ENCODE measurements at regions not wholly inside any gene's neighbourhood (a gene's known extent, or its start where the extent isn't known, plus 50 kb on each side); places are given as distances from the start of the nearest gene placed in this dataset.
A peak's percentile ranks its signal among the peaks of the same experiment; 100 is the strongest.

- Mint-ChIP-seq H3K27me3 (peaks cover 9% of the 10 kb centered on the region), H3K4me3 (no peak overlapping the region), H3K27ac (no peak overlapping the region), H3K4me1 (peaks cover 7% of the 10 kb centered on the region), H3K36me3 (ENCODE audit: low read depth) (no peaks in the 10 kb centered on the region), H3K9me3 (no peaks in the 10 kb centered on the region)
- CTCF ChIA-PET: interaction anchor here (1.2 to 2.3 kb wide), 3 partner anchors 9 to 16 kb away, joined by 3 to 7 read pairs (median 3); no protein-coding TSS in a partner anchor
- POLR2A ChIA-PET: no interaction called here
- DNase-seq: peak; percentile 66
Measured at GRCh38 chr10:44310762-44311562, 73.9 kb downstream of the CXCL12 start.

- CTCF ChIA-PET: interaction anchor here (2.3 kb wide), 1 partner anchor 9 kb away, joined by 7 read pairs; no protein-coding TSS in a partner anchor
- DNase-seq: no peak
- Mint-ChIP-seq H3K4me1 (peaks cover 7% of the 10 kb centered on the region), H3K36me3 (ENCODE audit: low read depth) (no peaks in the 10 kb centered on the region), H3K9me3 (no peaks in the 10 kb centered on the region), H3K27ac (no peak overlapping the region), H3K27me3 (peaks cover 9% of the 10 kb centered on the region), H3K4me3 (no peak overlapping the region)
- POLR2A ChIA-PET: no interaction called here
Measured at GRCh38 chr10:44309939-44310761, 74.7 kb downstream of the CXCL12 start.

- Mint-ChIP-seq H3K4me3 (no peak overlapping the region), H3K4me1 (peaks cover 7% of the 10 kb centered on the region), H3K27me3 (peaks cover 9% of the 10 kb centered on the region), H3K9me3 (no peaks in the 10 kb centered on the region), H3K27ac (no peak overlapping the region), H3K36me3 (ENCODE audit: low read depth) (no peaks in the 10 kb centered on the region)
- ChIA-PET CTCF (interaction anchor here (1.1 to 1.9 kb wide), 2 partner anchors 620 kb away, joined by 4 to 6 read pairs; no protein-coding TSS in a partner anchor), POLR2A (interaction anchor here (0.6 to 1.0 kb wide), 2 partner anchors 100 to 620 kb away, joined by 3 to 4 read pairs; no protein-coding TSS in a partner anchor)
- no peak for DNase-seq
Measured at GRCh38 chr10:44309361-44309760, 75.5 kb downstream of the CXCL12 start.

GRCh38 chr10:44308935-44309334 lies 76.0 kb downstream of the CXCL12 start:
- H3K36me3 Mint-ChIP-seq (ENCODE audit: low read depth): no peaks in the 10 kb centered on the region
- no peaks in the 10 kb centered on the region for H3K9me3 Mint-ChIP-seq
- no peak overlapping the region for H3K4me3 Mint-ChIP-seq
- H3K27ac Mint-ChIP-seq: no peak overlapping the region
- POLR2A ChIA-PET: interaction anchor here (0.6 to 1.0 kb wide), 2 partner anchors 101 to 620 kb away, joined by 3 to 4 read pairs; no protein-coding TSS in a partner anchor
- peaks cover 12% of the 10 kb centered on the region for H3K27me3 Mint-ChIP-seq
- CTCF ChIA-PET: interaction anchor here (1.1 to 1.9 kb wide), 2 partner anchors 619 to 620 kb away, joined by 4 to 6 read pairs; no protein-coding TSS in a partner anchor
- DNase-seq: no peak
- H3K4me1 Mint-ChIP-seq: peaks cover 7% of the 10 kb centered on the region

- Mint-ChIP-seq H3K4me3 (no peak overlapping the region), H3K9me3 (no peaks in the 10 kb centered on the region), H3K4me1 (peaks cover 7% of the 10 kb centered on the region), H3K36me3 (ENCODE audit: low read depth) (no peaks in the 10 kb centered on the region), H3K27me3 (peaks cover 13% of the 10 kb centered on the region), H3K27ac (no peak overlapping the region)
- no peak for DNase-seq
- CTCF ChIA-PET: interaction anchor here (1.9 kb wide), 1 partner anchor 618 kb away, joined by 6 read pairs; no protein-coding TSS in a partner anchor
- POLR2A ChIA-PET: no interaction called here
Measured at GRCh38 chr10:44307691-44308090, 77.2 kb downstream of the CXCL12 start.

GRCh38 chr10:44306762-44307161 lies 78.1 kb downstream of the CXCL12 start:
- POLR2A ChIA-PET: no interaction called here
- Mint-ChIP-seq H3K27ac (no peak overlapping the region), H3K4me1 (peaks cover 7% of the 10 kb centered on the region)

GRCh38 chr10:44306147-44306710 lies 78.7 kb downstream of the CXCL12 start:
- Mint-ChIP-seq H3K9me3 (no peaks in the 10 kb centered on the region), H3K27me3 (peaks cover 9% of the 10 kb centered on the region), H3K4me3 (no peak overlapping the region), H3K36me3 (ENCODE audit: low read depth) (no peaks in the 10 kb centered on the region), H3K4me1 (peaks cover 2% of the 10 kb centered on the region), H3K27ac (no peak overlapping the region)
- no peak for DNase-seq
- ChIA-PET CTCF (no interaction called here), POLR2A (no interaction called here)

More at GRCh38 chr10:44306762-44307161, 78.1 kb downstream of the CXCL12 start:
- no peak overlapping the region for H3K4me3 Mint-ChIP-seq
- no peak for DNase-seq
- H3K36me3 Mint-ChIP-seq (ENCODE audit: low read depth): no peaks in the 10 kb centered on the region
- CTCF ChIA-PET: no interaction called here
- H3K9me3 Mint-ChIP-seq: no peaks in the 10 kb centered on the region
- H3K27me3 Mint-ChIP-seq: peaks cover 14% of the 10 kb centered on the region

- Mint-ChIP-seq H3K27me3 (peaks cover 6% of the 10 kb centered on the region), H3K9me3 (no peaks in the 10 kb centered on the region), H3K36me3 (ENCODE audit: low read depth) (no peaks in the 10 kb centered on the region), H3K4me3 (no peak overlapping the region), H3K4me1 (no peaks in the 10 kb centered on the region), H3K27ac (no peak overlapping the region)
- no peak for DNase-seq
- ChIA-PET POLR2A (no interaction called here), CTCF (interaction anchor here (2.6 kb wide), 1 partner anchor 10 kb away, joined by 7 read pairs; no protein-coding TSS in a partner anchor)
Measured at GRCh38 chr10:44301781-44302355, 83.0 kb downstream of the CXCL12 start.

GRCh38 chr10:44300666-44301649 lies 83.9 kb downstream of the CXCL12 start:
- Mint-ChIP-seq H3K4me1 (no peaks in the 10 kb centered on the region), H3K36me3 (ENCODE audit: low read depth) (no peaks in the 10 kb centered on the region), H3K9me3 (no peaks in the 10 kb centered on the region), H3K4me3 (no peak overlapping the region), H3K27ac (no peak overlapping the region), H3K27me3 (peaks cover 6% of the 10 kb centered on the region)
- ChIA-PET POLR2A (no interaction called here), CTCF (interaction anchor here (2.6 kb wide), 1 partner anchor 11 kb away, joined by 7 read pairs; no protein-coding TSS in a partner anchor)
- no peak for DNase-seq

- H3K27me3 Mint-ChIP-seq: peaks cover 3% of the 10 kb centered on the region
- no peak overlapping the region for H3K4me3 Mint-ChIP-seq
- POLR2A ChIA-PET: no interaction called here
- H3K9me3 Mint-ChIP-seq: no peaks in the 10 kb centered on the region
- DNase-seq: no peak
- H3K36me3 Mint-ChIP-seq (ENCODE audit: low read depth): no peaks in the 10 kb centered on the region
- CTCF ChIA-PET: no interaction called here
- no peak overlapping the region for H3K27ac Mint-ChIP-seq
- no peaks in the 10 kb centered on the region for H3K4me1 Mint-ChIP-seq
Measured at GRCh38 chr10:44298713-44299112, 86.2 kb downstream of the CXCL12 start.

GRCh38 chr10:44297963-44298362 lies 86.9 kb downstream of the CXCL12 start:
- H3K9me3 Mint-ChIP-seq: no peaks in the 10 kb centered on the region
- no peak overlapping the region for H3K4me3 Mint-ChIP-seq
- no peak overlapping the region for H3K27ac Mint-ChIP-seq
- H3K27me3 Mint-ChIP-seq: peaks cover 3% of the 10 kb centered on the region
- POLR2A ChIA-PET: no interaction called here
- no peaks in the 10 kb centered on the region for H3K4me1 Mint-ChIP-seq
- no peaks in the 10 kb centered on the region for H3K36me3 Mint-ChIP-seq (ENCODE audit: low read depth)
- CTCF ChIA-PET: no interaction called here
- DNase-seq: no peak
